ENCODE measurements at regions not wholly inside any gene's neighbourhood (a gene's known extent, or its start where the extent isn't known, plus 50 kb on each side); places are given as distances from the start of the nearest gene placed in this dataset.
"Not testable (repeated sequence)": the region's sequence is repeated elsewhere in the genome, so short reads cannot be mapped to it uniquely, and the experiment has no call there.

DNA sequence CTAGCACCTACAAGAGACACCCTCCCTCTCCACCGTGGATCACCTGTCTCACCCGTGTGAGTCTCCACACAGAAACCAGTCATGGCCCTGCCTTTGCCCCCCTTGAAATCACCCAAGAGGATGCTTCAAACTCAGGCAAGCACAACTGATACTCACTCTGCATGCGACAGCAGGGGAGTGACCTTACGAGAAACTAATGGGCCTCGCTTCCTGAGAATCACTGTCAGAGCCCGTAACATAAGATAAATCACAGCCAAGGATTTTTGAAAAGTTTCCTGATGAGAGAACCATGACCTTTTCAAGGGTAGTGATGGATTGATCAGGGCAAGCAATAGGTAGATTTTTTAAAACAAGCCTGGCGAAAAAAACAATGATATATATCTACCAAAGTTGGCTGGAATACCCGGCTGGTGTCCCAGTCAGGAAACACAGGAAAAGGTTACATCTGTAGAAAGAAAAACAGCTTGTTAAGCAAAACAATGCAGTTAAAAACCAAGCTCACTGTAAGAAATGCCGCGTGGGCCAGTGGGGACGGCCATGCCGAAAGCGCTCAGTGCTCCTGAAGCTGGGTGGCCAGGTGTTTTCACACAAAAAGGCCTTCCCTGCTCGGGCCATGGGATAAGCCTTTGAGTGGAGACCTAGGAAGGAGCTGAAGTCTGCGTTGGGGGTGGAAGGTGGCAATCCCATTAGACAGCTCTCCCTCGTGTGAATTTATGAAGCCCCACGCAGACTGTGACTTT lies 388.6 kb upstream of the FRG1 start:
- not testable (repeated sequence) for TF ChIP-seq POLR2A, CTCF (IDR thresholded peaks at IDR 0.05)
